SU-DHL-6 (cell line): ENCODE measurements at regions not wholly inside any gene's neighbourhood (a gene's known extent, or its start where the extent isn't known, plus 50 kb on each side); places are given as distances from the start of the nearest gene placed in this dataset.

Experiments
- CTCF ChIP-seq: fragments of 200-600 bp; sonication (generic); IDR thresholded peaks from one replicate; pipeline ENCODE4 v1.5.1; 2017; ENCODE audit warnings: antibody characterized with exemption, mild to moderate bottlenecking, low read length, moderate library complexity; ENCODE audit not compliant: insufficient read depth, poor library complexity, severe bottlenecking
- EZH2phosphoT487 ChIP-seq: fragments of 200-600 bp; sonication (generic), shearing (Covaris generic); conservative IDR thresholded peaks from 2 replicates; pipeline ENCODE4 v1.6.1; 2018; ENCODE audit warnings: mild to moderate bottlenecking, antibody characterized with exemption, low read length, moderate library complexity, mixed read lengths

- TF ChIP-seq EZH2phosphoT487 (no peak), CTCF (no peak)
Observed at GRCh38 chr21:15365751-15366392, 301.1 kb upstream of the NRIP1 start.
